ENCODE measurements at regions not wholly inside any gene's neighbourhood (a gene's known extent, or its start where the extent isn't known, plus 50 kb on each side); places are given as distances from the start of the nearest gene placed in this dataset.
A peak's percentile ranks its signal among the peaks of the same experiment; 100 is the strongest.
"Not testable (repeated sequence)": the region's sequence is repeated elsewhere in the genome, so short reads cannot be mapped to it uniquely, and the experiment has no call there.

DNA sequence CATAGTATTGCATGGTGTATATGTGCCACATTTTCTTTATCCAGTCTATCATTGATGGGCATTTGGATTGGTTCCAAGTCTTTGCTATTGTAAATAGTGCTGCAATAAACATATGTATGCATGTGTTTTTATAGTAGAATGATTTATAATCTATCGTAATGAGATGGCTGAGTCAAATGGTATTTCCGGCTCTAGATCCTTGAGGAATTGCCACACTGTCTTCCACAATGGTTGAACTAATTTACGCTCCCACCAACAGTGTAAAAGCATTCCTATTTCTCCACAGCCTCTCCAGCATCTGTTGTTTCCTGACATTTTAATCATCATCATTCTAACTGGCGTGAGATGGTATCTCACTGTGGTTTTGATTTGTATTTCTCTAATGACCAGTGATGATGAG lies 608.5 kb upstream of the SEMA6D start:
- DNase-seq; H3K36me3 ChIP-seq; H3K4me3 ChIP-seq; intact Hi-C loops (cut with DNase I); H3K4me1 ChIP-seq; H3K27me3 ChIP-seq; H3K27ac ChIP-seq; ATAC-seq: not testable (repeated sequence)
- peaks cover 0 to 20% (median 0%) of the 10 kb centered on the region in 11 donors for H3K9me3 ChIP-seq
- 86 to 94% methylated on average over 4 of the region's 4 CpGs for WGBS, 2 donors

DNA sequence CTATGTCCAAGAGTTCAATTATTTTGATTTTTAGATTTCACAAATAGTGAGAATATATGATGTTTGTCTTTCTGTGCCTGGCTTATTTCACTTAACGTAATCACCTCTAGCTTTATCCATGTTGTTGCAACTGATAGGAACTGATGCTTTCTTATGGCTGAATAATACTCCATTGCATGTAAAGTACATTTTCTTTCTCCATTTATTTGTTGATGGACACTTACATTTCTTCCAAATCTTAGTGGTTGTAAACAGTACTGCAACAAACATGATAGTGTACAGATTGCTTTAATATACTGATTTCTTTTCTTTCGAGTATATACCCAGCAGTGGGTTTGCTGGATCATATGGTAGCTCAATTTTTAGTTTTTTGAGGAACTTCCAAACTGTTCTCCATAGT lies 600.6 kb upstream of the SEMA6D start:
- peaks cover 0 to 35% (median 3%) of the 10 kb centered on the region in 11 donors for H3K9me3 ChIP-seq
- H3K27me3 ChIP-seq, result no peaks in the 10 kb centered on the region
- intact Hi-C loops (cut with DNase I), result no loop called here
- TF ChIP-seq, protein P1, sequence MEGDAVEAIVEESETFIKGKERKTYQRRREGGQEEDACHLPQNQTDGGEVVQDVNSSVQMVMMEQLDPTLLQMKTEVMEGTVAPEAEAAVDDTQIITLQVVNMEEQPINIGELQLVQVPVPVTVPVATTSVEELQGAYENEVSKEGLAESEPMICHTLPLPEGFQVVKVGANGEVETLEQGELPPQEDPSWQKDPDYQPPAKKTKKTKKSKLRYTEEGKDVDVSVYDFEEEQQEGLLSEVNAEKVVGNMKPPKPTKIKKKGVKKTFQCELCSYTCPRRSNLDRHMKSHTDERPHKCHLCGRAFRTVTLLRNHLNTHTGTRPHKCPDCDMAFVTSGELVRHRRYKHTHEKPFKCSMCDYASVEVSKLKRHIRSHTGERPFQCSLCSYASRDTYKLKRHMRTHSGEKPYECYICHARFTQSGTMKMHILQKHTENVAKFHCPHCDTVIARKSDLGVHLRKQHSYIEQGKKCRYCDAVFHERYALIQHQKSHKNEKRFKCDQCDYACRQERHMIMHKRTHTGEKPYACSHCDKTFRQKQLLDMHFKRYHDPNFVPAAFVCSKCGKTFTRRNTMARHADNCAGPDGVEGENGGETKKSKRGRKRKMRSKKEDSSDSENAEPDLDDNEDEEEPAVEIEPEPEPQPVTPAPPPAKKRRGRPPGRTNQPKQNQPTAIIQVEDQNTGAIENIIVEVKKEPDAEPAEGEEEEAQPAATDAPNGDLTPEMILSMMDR (IDR thresholded peaks at IDR 0.05), result peak in 1 of 9 donors; percentile 41
- DNase-seq (no peak), ATAC-seq (no peak)
- 90 to 91% methylated on average over 2 of the region's 2 CpGs for WGBS, 2 donors
- H3K4me1 ChIP-seq, result no peaks in the 10 kb centered on the region
- H3K4me3 ChIP-seq, result no peak overlapping the region
- no peaks in the 10 kb centered on the region for H3K36me3 ChIP-seq
- no peak overlapping the region for H3K27ac ChIP-seq

DNA sequence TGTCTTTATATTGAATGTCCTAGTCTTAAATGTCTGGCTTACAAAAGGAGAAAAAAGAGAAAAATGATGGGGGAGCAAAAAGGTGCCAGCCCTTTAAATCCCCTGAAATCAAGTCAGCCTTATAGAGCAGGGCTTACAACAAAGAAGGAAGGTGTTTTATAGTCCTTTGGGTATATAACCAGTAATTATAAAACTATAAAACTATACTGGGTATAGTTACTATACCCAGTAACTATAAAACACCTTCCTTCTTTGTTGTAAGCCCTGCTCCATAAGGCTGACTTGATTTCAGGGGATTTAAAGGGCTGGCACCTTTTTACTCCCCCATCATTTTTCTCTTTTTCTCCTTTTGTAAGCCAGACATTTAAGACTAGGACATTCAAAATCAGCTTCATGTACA lies 598.0 kb upstream of the SEMA6D start:
- H3K9me3 ChIP-seq, result peaks cover 0 to 35% (median 4%) of the 10 kb centered on the region in 11 donors
- TF ChIP-seq, protein P1 (IDR thresholded peaks at IDR 0.05), result no peak
- ATAC-seq (no peak), DNase-seq (no peak)
- no peak overlapping the region for H3K27ac ChIP-seq
- intact Hi-C loops (cut with DNase I), result no loop called here
- H3K27me3 ChIP-seq, result no peaks in the 10 kb centered on the region
- H3K4me1 ChIP-seq, result no peaks in the 10 kb centered on the region
- H3K36me3 ChIP-seq, result no peaks in the 10 kb centered on the region
- no peak overlapping the region for H3K4me3 ChIP-seq

DNA sequence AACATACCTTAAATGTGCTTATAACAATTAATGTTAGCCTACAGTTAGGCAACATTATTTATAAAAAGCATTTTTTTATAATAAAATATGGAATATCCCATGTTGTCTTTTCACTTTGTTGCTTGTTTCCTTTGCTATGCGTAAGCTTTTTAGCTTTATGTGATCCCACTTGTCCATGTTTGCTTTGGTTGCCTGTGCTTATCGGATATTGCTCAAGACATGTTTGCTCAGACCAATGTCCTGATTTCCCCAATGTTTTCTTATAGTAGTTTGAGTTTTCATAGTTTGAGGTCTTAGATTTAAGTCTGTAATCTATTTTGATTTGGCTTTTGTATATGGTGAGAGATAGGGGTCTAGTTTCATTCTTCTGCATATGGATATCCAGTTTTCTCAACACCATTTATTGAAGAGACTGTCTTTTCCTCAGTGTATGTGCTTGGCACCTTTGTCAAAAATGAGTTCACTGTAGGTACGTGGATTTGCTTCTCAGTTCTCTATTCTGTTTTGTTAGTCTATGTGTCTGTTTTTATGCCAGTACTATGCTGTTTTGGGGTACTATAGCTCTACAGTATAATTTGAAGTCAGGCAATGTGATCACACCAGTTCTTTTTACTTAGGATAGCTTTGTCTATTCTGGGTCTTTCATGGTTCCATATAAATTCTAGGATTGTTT lies 592.7 kb upstream of the SEMA6D start:
- H3K4me1 ChIP-seq, result no peaks in the 10 kb centered on the region
- WGBS, 2 donors, result 89 to 91% methylated on average over 3 of the region's 3 CpGs
- intact Hi-C loops (cut with DNase I), result no loop called here
- ATAC-seq, result no peak
- no peak overlapping the region for H3K4me3 ChIP-seq
- no peak for DNase-seq
- H3K27ac ChIP-seq, result no peak overlapping the region
- no peaks in the 10 kb centered on the region for H3K36me3 ChIP-seq
- no peaks in the 10 kb centered on the region for H3K27me3 ChIP-seq
- TF ChIP-seq, protein P1 (IDR thresholded peaks at IDR 0.05), result no peak
- peaks cover 0 to 51% (median 13%) of the 10 kb centered on the region in 11 donors for H3K9me3 ChIP-seq

DNA sequence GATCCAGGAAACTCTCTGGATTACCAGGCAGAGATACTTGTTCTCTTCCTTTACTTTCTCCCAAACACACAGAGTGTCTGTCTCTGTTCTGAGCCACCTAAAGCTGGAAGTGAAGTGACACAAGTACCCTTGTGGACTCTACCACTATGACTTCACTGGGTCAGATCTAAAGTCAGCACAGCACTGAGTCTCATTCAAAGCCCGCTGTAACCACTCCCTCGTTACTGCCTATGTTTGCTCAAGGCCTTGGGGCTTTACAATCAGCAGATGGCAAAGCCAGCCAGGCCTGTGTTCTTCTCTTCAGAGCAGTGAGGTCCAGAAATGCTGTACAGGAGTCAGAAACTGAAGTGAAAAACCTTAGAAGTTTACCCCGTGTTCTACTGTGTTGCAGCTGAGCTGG lies 588.3 kb upstream of the SEMA6D start:
- TF ChIP-seq, protein P1 (IDR thresholded peaks at IDR 0.05), result no peak
- intact Hi-C loops (cut with DNase I), result no loop called here
- Histone ChIP-seq H3K4me1 (no peaks in the 10 kb centered on the region), H3K27ac (no peak overlapping the region), H3K36me3 (no peaks in the 10 kb centered on the region), H3K4me3 (no peak overlapping the region), H3K27me3 (no peaks in the 10 kb centered on the region), H3K9me3 (peaks cover 0 to 35% (median 5%) of the 10 kb centered on the region in 11 donors)
- WGBS, 2 donors, result 87 to 88% methylated on average over 3 of the region's 3 CpGs
- DNase-seq (no peak), ATAC-seq (no peak)

DNA sequence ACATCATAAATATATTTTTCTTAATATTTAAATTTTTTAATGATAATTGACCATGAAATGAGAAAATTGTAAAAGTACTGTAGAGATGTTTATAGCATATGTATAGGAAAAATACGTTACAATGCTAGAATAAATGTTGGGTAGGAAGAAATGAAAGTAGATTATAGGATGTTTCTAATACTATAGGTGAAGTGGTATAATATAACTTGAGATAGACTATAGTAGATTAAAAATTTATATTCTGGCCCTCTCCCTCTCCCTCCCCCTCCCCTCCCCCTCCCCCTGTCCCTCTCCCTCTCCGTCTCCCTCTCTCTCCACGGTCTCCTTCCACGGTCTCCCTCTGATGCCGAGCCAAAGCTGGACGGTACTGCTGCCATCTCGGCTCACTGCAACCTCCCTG lies 585.9 kb upstream of the SEMA6D start:
- 91 to 92% methylated on average over 1 to 2 of the region's 7 CpGs for WGBS, 2 donors
- ATAC-seq; intact Hi-C loops (cut with DNase I); DNase-seq; H3K36me3 ChIP-seq; H3K4me3 ChIP-seq; H3K27me3 ChIP-seq; H3K4me1 ChIP-seq; H3K27ac ChIP-seq: not testable (repeated sequence)
- H3K9me3 ChIP-seq, result peaks cover 0 to 35% (median 5%) of the 10 kb centered on the region in 11 donors

All from heart right ventricle (tissue), 16 donors.